ENCODE measurements at regions not wholly inside any gene's neighbourhood (a gene's known extent, or its start where the extent isn't known, plus 50 kb on each side); places are given as distances from the start of the nearest gene placed in this dataset.

DNA sequence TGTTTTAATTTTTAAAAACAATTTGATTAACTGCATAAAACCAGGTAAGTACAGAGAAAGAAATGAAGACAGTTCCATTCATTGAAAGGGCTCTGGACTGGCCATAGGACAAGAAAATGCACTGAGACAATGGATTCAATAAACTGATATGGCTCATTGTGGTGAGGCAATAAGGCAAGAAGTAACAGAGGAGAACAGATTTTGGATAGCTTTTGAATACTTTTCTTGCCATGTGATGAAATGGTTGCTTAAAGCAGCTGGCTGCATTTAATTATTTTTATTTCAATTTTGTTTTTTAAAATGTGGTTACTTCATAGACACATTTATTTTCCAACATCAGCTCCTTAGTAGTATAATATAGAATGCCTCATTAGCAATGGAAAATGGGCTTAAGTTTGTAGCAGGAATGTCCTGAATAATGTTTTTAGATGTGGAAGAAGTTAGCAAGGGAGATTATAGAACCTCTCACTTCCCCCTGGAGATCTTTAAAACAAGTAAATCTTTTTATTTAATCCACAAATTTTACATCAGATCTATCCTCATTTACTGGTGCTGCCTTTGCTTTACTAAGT lies 646.9 kb upstream of the ZEB2 start:
- no peaks in the 10 kb centered on the region for H3K36me3 ChIP-seq (ENCODE audit: low read depth, missing control alignments)
- H3K27ac ChIP-seq = no peak overlapping the region
- no peaks in the 10 kb centered on the region for H3K27me3 ChIP-seq
- no peak for DNase-seq
- H3K4me1 ChIP-seq = no peaks in the 10 kb centered on the region
- intact Hi-C loops (cut with DNase I; ENCODE audit: low total_unique reads) = no loop called here
- H3K9me3 ChIP-seq = no peaks in the 10 kb centered on the region
- H3K4me3 ChIP-seq = no peak overlapping the region
- TF ChIP-seq, protein P1, sequence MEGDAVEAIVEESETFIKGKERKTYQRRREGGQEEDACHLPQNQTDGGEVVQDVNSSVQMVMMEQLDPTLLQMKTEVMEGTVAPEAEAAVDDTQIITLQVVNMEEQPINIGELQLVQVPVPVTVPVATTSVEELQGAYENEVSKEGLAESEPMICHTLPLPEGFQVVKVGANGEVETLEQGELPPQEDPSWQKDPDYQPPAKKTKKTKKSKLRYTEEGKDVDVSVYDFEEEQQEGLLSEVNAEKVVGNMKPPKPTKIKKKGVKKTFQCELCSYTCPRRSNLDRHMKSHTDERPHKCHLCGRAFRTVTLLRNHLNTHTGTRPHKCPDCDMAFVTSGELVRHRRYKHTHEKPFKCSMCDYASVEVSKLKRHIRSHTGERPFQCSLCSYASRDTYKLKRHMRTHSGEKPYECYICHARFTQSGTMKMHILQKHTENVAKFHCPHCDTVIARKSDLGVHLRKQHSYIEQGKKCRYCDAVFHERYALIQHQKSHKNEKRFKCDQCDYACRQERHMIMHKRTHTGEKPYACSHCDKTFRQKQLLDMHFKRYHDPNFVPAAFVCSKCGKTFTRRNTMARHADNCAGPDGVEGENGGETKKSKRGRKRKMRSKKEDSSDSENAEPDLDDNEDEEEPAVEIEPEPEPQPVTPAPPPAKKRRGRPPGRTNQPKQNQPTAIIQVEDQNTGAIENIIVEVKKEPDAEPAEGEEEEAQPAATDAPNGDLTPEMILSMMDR (IDR thresholded peaks at IDR 0.05) = no peak
- no peak for TF ChIP-seq POLR2A (IDR thresholded peaks at IDR 0.05)

DNA sequence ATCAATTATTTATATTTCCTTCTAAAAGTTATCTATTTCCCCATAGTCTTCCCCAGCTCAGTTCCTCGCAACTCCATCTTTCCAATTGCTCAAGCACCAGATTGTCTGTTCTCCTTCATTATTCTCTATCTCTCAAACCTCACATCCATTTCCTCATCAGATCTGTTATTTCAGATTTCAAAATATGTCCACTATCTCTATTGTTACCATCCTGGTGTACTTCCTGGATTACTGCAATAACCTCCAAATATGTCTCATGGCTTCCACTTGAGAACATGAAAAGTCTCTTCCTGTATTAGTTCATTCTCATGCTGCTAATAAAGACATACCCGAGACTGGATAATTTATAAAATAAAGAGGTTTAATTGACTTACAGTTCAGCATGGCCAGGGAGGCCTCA lies 641.7 kb upstream of the ZEB2 start:
- TF ChIP-seq, protein P1 (IDR thresholded peaks at IDR 0.05) = no peak
- Histone ChIP-seq H3K4me3 (no peak overlapping the region), H3K27ac (no peak overlapping the region), H3K36me3 (ENCODE audit: low read depth, missing control alignments) (no peaks in the 10 kb centered on the region), H3K4me1 (no peaks in the 10 kb centered on the region), H3K27me3 (no peaks in the 10 kb centered on the region), H3K9me3 (no peaks in the 10 kb centered on the region)
- 96% methylated on average over 2 of the region's 2 CpGs for whole genome bisulfite sequencing, 2 donors
- intact Hi-C loops (cut with DNase I; ENCODE audit: low total_unique reads) = no loop called here
- no peak for DNase-seq

DNA sequence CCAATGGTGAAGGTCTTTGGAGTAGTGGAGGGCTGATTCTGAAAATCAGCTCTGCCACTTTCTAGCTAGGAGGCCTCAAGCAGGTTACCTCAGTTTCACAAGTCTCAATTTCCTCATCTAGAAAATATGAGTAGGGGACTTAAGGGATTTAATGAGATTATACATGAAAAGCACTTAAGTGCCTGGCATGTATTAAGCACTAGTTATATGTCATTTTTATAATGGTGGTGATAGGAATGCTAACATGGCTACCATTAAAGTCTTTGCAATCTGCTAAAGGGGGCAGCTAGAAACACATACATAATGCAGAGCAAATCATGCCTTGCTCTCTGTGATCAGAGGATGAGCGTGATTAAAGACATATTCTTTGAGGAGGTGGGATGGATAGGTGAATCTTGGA lies 640.9 kb upstream of the ZEB2 start:
- no peaks in the 10 kb centered on the region for H3K36me3 ChIP-seq (ENCODE audit: low read depth, missing control alignments)
- no peak overlapping the region for H3K4me3 ChIP-seq
- intact Hi-C loops (cut with DNase I; ENCODE audit: low total_unique reads) = no loop called here
- H3K27me3 ChIP-seq = no peaks in the 10 kb centered on the region
- no peaks in the 10 kb centered on the region for H3K4me1 ChIP-seq
- no peak overlapping the region for H3K27ac ChIP-seq
- 95 to 97% methylated on average over 1 of the region's 1 CpG for WGBS, 2 donors
- DNase-seq = no peak
- no peaks in the 10 kb centered on the region for H3K9me3 ChIP-seq
- TF ChIP-seq, protein P1 (IDR thresholded peaks at IDR 0.05) = no peak
- no peak for TF ChIP-seq POLR2A (IDR thresholded peaks at IDR 0.05)

DNA sequence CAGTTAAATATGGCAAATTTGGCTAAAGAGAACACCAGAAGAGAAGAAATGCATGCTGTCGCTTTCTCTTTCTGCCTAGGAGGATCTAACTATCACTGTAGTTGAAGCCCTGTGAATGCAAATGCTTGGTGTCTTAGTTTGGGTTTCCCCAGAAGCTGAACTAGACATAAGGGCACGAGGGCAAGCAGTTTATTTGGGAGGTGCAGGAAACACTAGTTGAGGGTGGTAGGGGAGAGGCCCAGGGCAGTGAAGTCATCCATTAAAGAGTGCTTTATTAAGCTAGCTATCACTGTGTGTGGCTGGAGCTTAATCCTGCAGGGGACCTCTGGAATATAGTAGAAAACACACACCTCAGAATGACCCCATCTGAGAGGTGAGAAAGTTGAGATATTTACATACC lies 639.8 kb upstream of the ZEB2 start:
- Histone ChIP-seq H3K27ac (no peak overlapping the region), H3K4me1 (no peaks in the 10 kb centered on the region), H3K36me3 (ENCODE audit: low read depth, missing control alignments) (no peaks in the 10 kb centered on the region), H3K4me3 (no peak overlapping the region), H3K27me3 (no peaks in the 10 kb centered on the region), H3K9me3 (no peaks in the 10 kb centered on the region)
- intact Hi-C loops (cut with DNase I; ENCODE audit: low total_unique reads) = no loop called here
- TF ChIP-seq, protein P1 (IDR thresholded peaks at IDR 0.05) = no peak
- TF ChIP-seq POLR2A (IDR thresholded peaks at IDR 0.05) = no peak
- WGBS, 2 donors = 75 to 76% methylated on average over 2 of the region's 2 CpGs
- no peak for DNase-seq

DNA sequence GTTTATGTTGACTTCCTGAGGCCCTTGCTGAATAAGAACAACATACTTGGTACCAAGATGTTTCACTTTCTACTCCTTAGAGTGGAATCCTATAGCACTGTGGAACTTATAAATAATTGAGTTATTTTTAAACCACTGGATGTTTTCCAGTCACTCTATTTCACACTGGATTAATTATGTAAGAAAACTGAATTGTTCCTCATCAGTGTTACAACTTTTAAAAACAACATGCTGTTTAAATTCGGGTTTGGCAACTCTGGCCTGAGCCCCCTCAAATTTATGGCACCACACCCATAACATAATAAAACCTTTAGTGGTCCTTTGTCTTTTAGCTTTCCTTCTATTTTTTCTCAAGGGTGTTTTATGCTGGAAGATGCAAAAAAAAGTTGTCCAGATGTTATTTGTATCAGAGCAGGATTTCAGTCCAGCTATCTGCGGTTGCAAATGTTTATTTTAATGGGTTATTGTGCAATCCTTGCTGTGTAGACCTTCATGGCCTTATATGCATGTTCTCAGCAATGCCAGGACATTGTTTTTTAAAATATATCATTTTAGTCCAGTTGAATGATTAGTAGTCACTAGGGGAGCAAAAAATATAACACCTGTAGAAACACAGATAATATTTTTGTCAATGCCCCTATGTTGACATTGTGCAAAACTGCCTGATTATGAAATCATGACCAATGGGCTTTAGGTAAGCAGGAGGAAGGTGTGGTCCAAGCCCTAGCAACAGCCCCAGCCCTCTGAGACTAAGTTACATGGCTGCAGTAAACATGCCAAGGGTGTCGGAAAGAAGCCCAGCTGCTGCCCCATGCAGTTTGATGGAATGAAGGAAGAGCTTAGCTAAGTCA lies 638.0 kb upstream of the ZEB2 start:
- no peaks in the 10 kb centered on the region for H3K4me1 ChIP-seq
- no peaks in the 10 kb centered on the region for H3K9me3 ChIP-seq
- H3K36me3 ChIP-seq (ENCODE audit: low read depth, missing control alignments) = no peaks in the 10 kb centered on the region
- 51 to 52% methylated on average over 3 of the region's 3 CpGs for WGBS, 2 donors
- no peak overlapping the region for H3K4me3 ChIP-seq
- no peaks in the 10 kb centered on the region for H3K27me3 ChIP-seq
- H3K27ac ChIP-seq = peak overlapping the region in 1 of 2 donors; percentile 15
- DNase-seq = peak; percentile 26
- TF ChIP-seq, protein P1 (IDR thresholded peaks at IDR 0.05) = no peak
- no peak for TF ChIP-seq POLR2A (IDR thresholded peaks at IDR 0.05)
- intact Hi-C loops (cut with DNase I; ENCODE audit: low total_unique reads) = no loop called here

Measured in testis (tissue), 2 donors.